Breast epithelium (tissue), 4 donors: ENCODE measurements at regions not wholly inside any gene's neighbourhood (a gene's known extent, or its start where the extent isn't known, plus 50 kb on each side); places are given as distances from the start of the nearest gene placed in this dataset.

Source experiments
- DNase-seq, 2 donors: peaks; one replicate each; pipeline ENCODE4 v3.0.0-alpha.2; 2019; ENCODE audit warnings: low spot score in 2 of 2
- H3K27ac ChIP-seq, 2 donors: fragments of 200-600 bp; sonication (generic) in 1 of 2; one replicate each; pipeline ENCODE4 v1.5.1; 2016 to 2019; ENCODE audit warnings: mild to moderate bottlenecking in 1 of 2
- H3K27me3 ChIP-seq, 2 donors: fragments of 200-600 bp; sonication (generic) in 1 of 2; one replicate each; pipeline versions ENCODE4 v1.5.1 to v1.6.0; 2017 to 2019; ENCODE audit warnings: control low read depth in 1 of 2, mild to moderate bottlenecking in 1 of 2
- H3K36me3 ChIP-seq: fragments of 200-600 bp; one replicate; pipeline ENCODE4 v1.5.1; 2019
- H3K4me1 ChIP-seq, 2 donors: fragments of 200-600 bp; sonication (generic); one replicate each; pipeline ENCODE4 v1.5.1; 2016 to 2019; ENCODE audit warnings: control low read depth in 1 of 2
- H3K4me3 ChIP-seq, 3 donors: fragments of 200-600 bp; sonication (generic); 1 replicate in 2 of 3; 2 replicates in 1 of 3; pipeline ENCODE4 v1.5.1; 2016 to 2019; ENCODE audit warnings: mild to moderate bottlenecking in 3 of 3, moderate library complexity in 2 of 3
- H3K9me3 ChIP-seq, 2 donors: fragments of 200-600 bp; sonication (generic) in 1 of 2; one replicate each; pipeline ENCODE4 v1.5.1; 2016 to 2019; ENCODE audit warnings: control low read depth in 1 of 2
- POLR2A ChIP-seq: fragments of 450-650 bp; IDR thresholded peaks from one replicate; pipeline ENCODE4 v1.6.1; 2016; ENCODE audit warnings: antibody characterized with exemption, mild to moderate bottlenecking, moderate library complexity
- POLR2AphosphoS5 ChIP-seq, 3 donors: sonication (generic); formaldehyde crosslinking; IDR thresholded peaks; one replicate each; pipeline ENCODE4 v1.6.1; 2017; ENCODE audit warnings: antibody characterized with exemption in 3 of 3
- intact Hi-C: fragments of 100-400 bp; cut with DNase I; formaldehyde crosslinking; loops from one replicate; pipeline ENCODE4 v1.15.1; 2023; ENCODE audit warnings: low total_unique reads
- TF ChIP-seq, protein P1 (sequence below), 3 donors: fragments of 450-650 bp; IDR thresholded peaks; one replicate each; pipeline ENCODE4 v1.5.1; 2016 to 2017; ENCODE audit warnings: antibody characterized with exemption in 3 of 3, mild to moderate bottlenecking in 3 of 3, moderate library complexity in 3 of 3

GRCh38 chr13:80716610-80717081, 375.7 kb upstream of the SPRY2 start:
- Histone ChIP-seq H3K27ac (no peak overlapping the region), H3K4me3 (no peak overlapping the region), H3K36me3 (no peaks in the 10 kb centered on the region), H3K4me1 (no peaks in the 10 kb centered on the region), H3K27me3 (no peaks in the 10 kb centered on the region), H3K9me3 (peaks cover 0 to 5% of the 10 kb centered on the region in 2 donors)
- no peak for DNase-seq
- TF ChIP-seq POLR2A (no peak), POLR2AphosphoS5 (IDR thresholded peaks at IDR 0.05) (no peak)
- TF ChIP-seq, protein P1, sequence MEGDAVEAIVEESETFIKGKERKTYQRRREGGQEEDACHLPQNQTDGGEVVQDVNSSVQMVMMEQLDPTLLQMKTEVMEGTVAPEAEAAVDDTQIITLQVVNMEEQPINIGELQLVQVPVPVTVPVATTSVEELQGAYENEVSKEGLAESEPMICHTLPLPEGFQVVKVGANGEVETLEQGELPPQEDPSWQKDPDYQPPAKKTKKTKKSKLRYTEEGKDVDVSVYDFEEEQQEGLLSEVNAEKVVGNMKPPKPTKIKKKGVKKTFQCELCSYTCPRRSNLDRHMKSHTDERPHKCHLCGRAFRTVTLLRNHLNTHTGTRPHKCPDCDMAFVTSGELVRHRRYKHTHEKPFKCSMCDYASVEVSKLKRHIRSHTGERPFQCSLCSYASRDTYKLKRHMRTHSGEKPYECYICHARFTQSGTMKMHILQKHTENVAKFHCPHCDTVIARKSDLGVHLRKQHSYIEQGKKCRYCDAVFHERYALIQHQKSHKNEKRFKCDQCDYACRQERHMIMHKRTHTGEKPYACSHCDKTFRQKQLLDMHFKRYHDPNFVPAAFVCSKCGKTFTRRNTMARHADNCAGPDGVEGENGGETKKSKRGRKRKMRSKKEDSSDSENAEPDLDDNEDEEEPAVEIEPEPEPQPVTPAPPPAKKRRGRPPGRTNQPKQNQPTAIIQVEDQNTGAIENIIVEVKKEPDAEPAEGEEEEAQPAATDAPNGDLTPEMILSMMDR (IDR thresholded peaks at IDR 0.05) = no peak
- intact Hi-C loops = no loop called here

DNA sequence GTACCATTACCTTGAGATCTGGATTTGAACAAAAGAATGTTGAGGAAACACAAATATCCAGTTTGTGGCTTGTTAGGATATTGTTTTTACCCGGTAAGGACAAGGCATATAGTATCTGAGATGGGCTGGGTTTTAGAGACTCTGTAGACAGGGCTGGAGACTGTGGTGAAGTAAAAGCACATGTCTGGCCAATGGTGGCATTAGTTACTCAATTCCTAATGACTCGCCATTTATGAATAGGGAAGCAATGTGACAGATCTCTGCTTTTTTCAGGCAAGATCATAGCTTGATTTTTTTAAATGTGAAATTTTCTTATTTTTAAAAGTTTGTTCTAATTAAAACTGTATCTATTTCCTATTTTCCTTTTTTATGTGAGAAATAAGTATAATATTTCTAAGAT, 371.1 kb upstream of the SPRY2 start:
- DNase-seq = no peak
- Histone ChIP-seq H3K4me3 (no peak overlapping the region), H3K27me3 (no peaks in the 10 kb centered on the region), H3K9me3 (peaks cover 0 to 10% of the 10 kb centered on the region in 2 donors), H3K27ac (no peak overlapping the region), H3K36me3 (no peaks in the 10 kb centered on the region), H3K4me1 (no peaks in the 10 kb centered on the region)
- intact Hi-C loops = no loop called here
- TF ChIP-seq, protein P1 (IDR thresholded peaks at IDR 0.05) = no peak
- TF ChIP-seq POLR2AphosphoS5 (IDR thresholded peaks at IDR 0.05) (no peak), POLR2A (no peak)

- no peak for DNase-seq
- TF ChIP-seq POLR2AphosphoS5 (IDR thresholded peaks at IDR 0.05) (no peak), POLR2A (no peak)
- TF ChIP-seq, protein P1 (IDR thresholded peaks at IDR 0.05) = no peak
- intact Hi-C loops = no loop called here
- H3K4me1 ChIP-seq = no peaks in the 10 kb centered on the region
- H3K27ac ChIP-seq = no peak overlapping the region
- peaks cover 0 to 12% of the 10 kb centered on the region in 2 donors for H3K9me3 ChIP-seq
- no peak overlapping the region for H3K4me3 ChIP-seq
- H3K36me3 ChIP-seq = no peaks in the 10 kb centered on the region
- no peaks in the 10 kb centered on the region for H3K27me3 ChIP-seq
These were observed 367.9 kb upstream of the SPRY2 start for GRCh38 chr13:80708791-80709190.

GRCh38 chr13:80707000-80707983, 366.4 kb upstream of the SPRY2 start:
- no peak for DNase-seq
- H3K4me1 ChIP-seq = no peaks in the 10 kb centered on the region
- H3K9me3 ChIP-seq = peaks cover 0 to 7% of the 10 kb centered on the region in 2 donors
- intact Hi-C loops = no loop called here
- H3K4me3 ChIP-seq = no peak overlapping the region
- H3K36me3 ChIP-seq = no peaks in the 10 kb centered on the region
- H3K27ac ChIP-seq = no peak overlapping the region
- TF ChIP-seq POLR2AphosphoS5 (IDR thresholded peaks at IDR 0.05) (no peak), POLR2A (no peak)
- TF ChIP-seq, protein P1 (IDR thresholded peaks at IDR 0.05) = no peak
- H3K27me3 ChIP-seq = no peaks in the 10 kb centered on the region

DNA sequence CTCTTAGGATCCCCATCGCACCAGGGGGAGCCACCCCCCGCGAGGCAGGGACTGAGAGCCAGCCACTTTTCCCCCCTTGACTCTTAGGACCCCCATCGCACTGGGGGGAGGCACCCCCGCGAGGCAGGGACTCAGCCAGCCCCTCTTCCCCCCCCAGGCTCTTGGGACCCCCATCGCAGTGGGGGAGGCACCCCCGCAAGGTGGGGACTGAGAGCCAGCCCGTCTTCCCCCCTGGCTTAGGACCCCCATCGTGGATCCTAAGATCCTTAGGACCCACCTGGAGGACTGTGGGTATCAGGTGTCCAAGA, 365.2 kb upstream of the SPRY2 start:
- H3K4me3 ChIP-seq = no peak overlapping the region
- no peaks in the 10 kb centered on the region for H3K27me3 ChIP-seq
- no peak for TF ChIP-seq POLR2A
- TF ChIP-seq, protein P1 (IDR thresholded peaks at IDR 0.05) = no peak
- TF ChIP-seq POLR2AphosphoS5 (IDR thresholded peaks at IDR 0.05) = no peak
- no peaks in the 10 kb centered on the region for H3K4me1 ChIP-seq
- no peaks in the 10 kb centered on the region for H3K36me3 ChIP-seq
- intact Hi-C loops = no loop called here
- no peak overlapping the region for H3K27ac ChIP-seq
- no peak for DNase-seq
- peaks cover 0 to 7% of the 10 kb centered on the region in 2 donors for H3K9me3 ChIP-seq
